ENCODE measurements at regions not wholly inside any gene's neighbourhood (a gene's known extent, or its start where the extent isn't known, plus 50 kb on each side); places are given as distances from the start of the nearest gene placed in this dataset.

DNA sequence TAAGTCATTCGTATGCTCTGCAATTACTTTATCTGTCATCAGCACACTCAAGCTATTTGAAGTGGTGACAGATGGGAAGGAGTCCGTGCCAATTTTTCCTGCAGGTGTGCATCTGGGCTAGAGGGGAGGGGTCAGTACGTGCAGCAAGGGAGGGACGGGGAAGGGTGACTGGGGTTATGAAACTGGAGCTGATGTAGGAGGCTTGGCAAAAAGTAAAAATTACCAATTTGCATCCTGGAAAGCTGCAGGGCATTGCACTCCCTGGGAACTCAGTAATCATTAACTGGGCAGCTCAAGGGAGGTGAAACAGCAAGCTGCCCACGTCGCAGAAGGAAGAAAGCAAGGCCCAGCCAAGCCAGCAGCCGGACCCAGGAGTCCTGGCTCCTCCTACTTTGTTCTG lies 87.1 kb upstream of the TMEM45B start:
- no peak for TF ChIP-seq POLR2AphosphoS5 (IDR thresholded peaks at IDR 0.05)
- no peak for TF ChIP-seq EP300 (IDR thresholded peaks at IDR 0.05)
- TF ChIP-seq, protein P1, sequence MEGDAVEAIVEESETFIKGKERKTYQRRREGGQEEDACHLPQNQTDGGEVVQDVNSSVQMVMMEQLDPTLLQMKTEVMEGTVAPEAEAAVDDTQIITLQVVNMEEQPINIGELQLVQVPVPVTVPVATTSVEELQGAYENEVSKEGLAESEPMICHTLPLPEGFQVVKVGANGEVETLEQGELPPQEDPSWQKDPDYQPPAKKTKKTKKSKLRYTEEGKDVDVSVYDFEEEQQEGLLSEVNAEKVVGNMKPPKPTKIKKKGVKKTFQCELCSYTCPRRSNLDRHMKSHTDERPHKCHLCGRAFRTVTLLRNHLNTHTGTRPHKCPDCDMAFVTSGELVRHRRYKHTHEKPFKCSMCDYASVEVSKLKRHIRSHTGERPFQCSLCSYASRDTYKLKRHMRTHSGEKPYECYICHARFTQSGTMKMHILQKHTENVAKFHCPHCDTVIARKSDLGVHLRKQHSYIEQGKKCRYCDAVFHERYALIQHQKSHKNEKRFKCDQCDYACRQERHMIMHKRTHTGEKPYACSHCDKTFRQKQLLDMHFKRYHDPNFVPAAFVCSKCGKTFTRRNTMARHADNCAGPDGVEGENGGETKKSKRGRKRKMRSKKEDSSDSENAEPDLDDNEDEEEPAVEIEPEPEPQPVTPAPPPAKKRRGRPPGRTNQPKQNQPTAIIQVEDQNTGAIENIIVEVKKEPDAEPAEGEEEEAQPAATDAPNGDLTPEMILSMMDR (IDR thresholded peaks at IDR 0.05): no peak
- no peak for TF ChIP-seq POLR2A (IDR thresholded peaks at IDR 0.05)
- intact Hi-C loops (cut with DNase I): no loop called here
- 16 to 61% methylated on average over 7 of the region's 7 CpGs for WGBS, 2 donors
- no peaks in the 10 kb centered on the region for H3K9me3 ChIP-seq
- H3K27ac ChIP-seq: no peak overlapping the region
- no peaks in the 10 kb centered on the region for H3K36me3 ChIP-seq
- no peak overlapping the region for H3K4me3 ChIP-seq
- DNase-seq: no peak
- H3K27me3 ChIP-seq: no peaks in the 10 kb centered on the region
- H3K4me1 ChIP-seq: no peaks in the 10 kb centered on the region

DNA sequence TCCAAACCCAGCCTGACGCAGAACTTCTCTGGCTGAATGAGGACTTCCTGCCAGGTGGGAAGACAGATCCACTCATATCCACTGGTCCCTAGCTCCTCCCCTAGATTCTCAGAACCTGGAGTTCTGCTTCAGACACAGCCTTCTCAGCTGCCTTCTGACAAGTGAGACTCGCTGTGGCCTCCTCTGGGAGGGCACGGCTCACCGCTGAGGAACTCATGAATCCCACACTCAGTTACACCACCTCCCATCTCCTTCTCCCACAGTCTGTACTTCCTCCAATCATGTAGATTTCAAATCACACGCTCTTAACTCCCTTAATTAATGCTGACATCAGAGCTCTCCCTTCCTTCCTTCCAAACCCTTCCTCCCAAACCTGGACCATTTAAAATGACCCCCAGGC lies 86.4 kb upstream of the TMEM45B start:
- no peak overlapping the region for H3K4me3 ChIP-seq
- no peaks in the 10 kb centered on the region for H3K27me3 ChIP-seq
- H3K36me3 ChIP-seq: no peaks in the 10 kb centered on the region
- no peak for DNase-seq
- intact Hi-C loops (cut with DNase I): no loop called here
- H3K9me3 ChIP-seq: no peaks in the 10 kb centered on the region
- 74 to 83% methylated on average over 5 of the region's 5 CpGs for WGBS, 2 donors
- H3K27ac ChIP-seq: no peak overlapping the region
- TF ChIP-seq, protein P1 (IDR thresholded peaks at IDR 0.05): no peak
- TF ChIP-seq EP300 (IDR thresholded peaks at IDR 0.05) (no peak), POLR2AphosphoS5 (IDR thresholded peaks at IDR 0.05) (no peak), POLR2A (IDR thresholded peaks at IDR 0.05) (no peak)
- no peaks in the 10 kb centered on the region for H3K4me1 ChIP-seq

DNA sequence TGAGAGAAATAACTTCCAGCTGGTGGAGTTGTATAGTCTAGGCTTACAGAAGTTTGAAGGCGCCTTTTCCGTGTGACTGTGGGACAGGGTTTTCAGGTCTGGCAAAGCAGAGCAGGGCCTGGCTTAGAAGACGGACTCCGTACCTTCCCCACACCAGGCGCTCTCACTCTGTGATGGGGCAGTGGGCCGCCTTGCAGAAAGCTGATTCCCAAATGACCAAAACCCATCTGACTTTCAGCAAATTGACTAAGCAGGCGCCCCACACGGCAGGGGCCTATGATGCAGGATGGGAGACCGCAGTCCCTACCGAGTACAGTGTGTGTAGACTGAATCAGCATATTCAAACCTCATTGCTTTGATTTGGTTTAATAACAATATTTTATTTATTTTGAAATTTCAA lies 85.8 kb upstream of the TMEM45B start:
- WGBS, 2 donors: 95% methylated on average over 10 of the region's 10 CpGs

DNA sequence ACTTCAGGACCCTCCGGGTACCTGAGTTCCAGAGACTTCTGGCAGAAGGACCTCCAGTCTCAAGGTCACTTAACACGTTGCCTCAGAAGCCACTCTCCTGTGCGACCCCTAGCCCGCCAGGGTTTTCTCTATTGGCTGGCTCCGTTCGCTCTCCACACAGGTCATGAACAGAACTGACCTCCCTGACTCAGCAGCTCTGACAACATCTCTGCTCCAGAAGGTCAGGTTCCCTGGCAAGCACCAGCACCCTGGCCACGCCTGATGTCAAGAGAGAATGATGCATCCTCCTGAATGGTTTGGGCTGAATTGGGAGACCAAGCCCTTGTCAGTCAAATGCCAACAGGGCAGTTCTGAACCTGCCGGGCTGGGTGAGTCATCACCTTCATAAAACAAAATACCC lies 84.3 kb upstream of the TMEM45B start:
- intact Hi-C loops (cut with DNase I): no loop called here
- H3K36me3 ChIP-seq: no peaks in the 10 kb centered on the region
- no peaks in the 10 kb centered on the region for H3K9me3 ChIP-seq
- no peak overlapping the region for H3K27ac ChIP-seq
- no peaks in the 10 kb centered on the region for H3K4me1 ChIP-seq
- 73% methylated on average over 8 of the region's 8 CpGs for WGBS, 2 donors
- H3K27me3 ChIP-seq: no peaks in the 10 kb centered on the region
- H3K4me3 ChIP-seq: no peak overlapping the region
- TF ChIP-seq POLR2AphosphoS5 (IDR thresholded peaks at IDR 0.05) (no peak), EP300 (IDR thresholded peaks at IDR 0.05) (no peak), POLR2A (IDR thresholded peaks at IDR 0.05) (no peak)
- TF ChIP-seq, protein P1 (IDR thresholded peaks at IDR 0.05): no peak
- no peak for DNase-seq

More for the DNA sequence above, 85.8 kb upstream of the TMEM45B start:
- no peaks in the 10 kb centered on the region for H3K27me3 ChIP-seq
- H3K9me3 ChIP-seq: no peaks in the 10 kb centered on the region
- no peak for DNase-seq
- no peaks in the 10 kb centered on the region for H3K4me1 ChIP-seq
- no peak for TF ChIP-seq EP300 (IDR thresholded peaks at IDR 0.05)
- TF ChIP-seq POLR2A (IDR thresholded peaks at IDR 0.05): no peak
- no peak for TF ChIP-seq POLR2AphosphoS5 (IDR thresholded peaks at IDR 0.05)
- TF ChIP-seq, protein P1 (IDR thresholded peaks at IDR 0.05): no peak
- no peak overlapping the region for H3K27ac ChIP-seq
- H3K4me3 ChIP-seq: no peak overlapping the region
- H3K36me3 ChIP-seq: no peaks in the 10 kb centered on the region
- intact Hi-C loops (cut with DNase I): no loop called here

DNA sequence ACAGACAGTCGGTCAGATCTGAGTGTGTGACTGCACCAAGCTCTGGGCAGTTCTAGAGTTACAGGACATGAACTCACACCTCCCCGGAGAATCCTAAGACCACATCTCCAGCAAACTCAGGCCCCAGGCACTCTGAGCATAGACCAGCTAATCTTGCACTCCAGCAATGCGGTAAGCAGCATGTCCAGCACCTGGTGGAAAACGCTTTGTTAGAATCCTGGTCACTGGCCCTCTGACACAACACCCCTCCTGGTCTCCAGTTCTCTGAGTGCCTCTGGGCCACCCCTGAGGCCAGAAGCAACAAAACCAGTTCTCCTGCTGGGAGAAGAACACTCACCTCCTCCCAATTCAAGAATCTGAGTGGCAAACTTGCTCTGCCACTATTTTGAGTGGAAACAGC lies 82.7 kb upstream of the TMEM45B start:
- DNase-seq: no peak
- Histone ChIP-seq H3K4me3 (no peak overlapping the region), H3K9me3 (no peaks in the 10 kb centered on the region), H3K27me3 (no peaks in the 10 kb centered on the region), H3K27ac (no peak overlapping the region), H3K4me1 (no peaks in the 10 kb centered on the region), H3K36me3 (no peaks in the 10 kb centered on the region)
- intact Hi-C loops (cut with DNase I): no loop called here
- TF ChIP-seq EP300 (IDR thresholded peaks at IDR 0.05): no peak
- TF ChIP-seq POLR2A (IDR thresholded peaks at IDR 0.05): no peak
- TF ChIP-seq, protein P1 (IDR thresholded peaks at IDR 0.05): no peak
- no peak for TF ChIP-seq POLR2AphosphoS5 (IDR thresholded peaks at IDR 0.05)
- 82 to 90% methylated on average over 4 of the region's 4 CpGs for WGBS, 2 donors

All from sigmoid colon (tissue), 6 donors.